Spleen (tissue), 7 donors: ENCODE measurements at regions not wholly inside any gene's neighbourhood (a gene's known extent, or its start where the extent isn't known, plus 50 kb on each side); places are given as distances from the start of the nearest gene placed in this dataset.

Source experiments
- CTCF ChIP-seq, 11 experiments: fragments of 200-600 bp in 7 of 11; fragments of 450-650 bp in 4 of 11; sonication (generic) in 4 of 11; IDR thresholded peaks in 8 of 11; conservative IDR thresholded peaks in 3 of 11; 1 replicate in 7 of 11; 2 replicates in 4 of 11; pipeline versions ENCODE4 v1.4.0 to v1.8.0; 2016 to 2021; ENCODE audit warnings: antibody characterized with exemption in 11 of 11, inconsistent platforms in 4 of 11, mild to moderate bottlenecking in 1 of 11
- POLR2A ChIP-seq, 3 donors: fragments of 450-650 bp; IDR thresholded peaks; one replicate each; pipeline ENCODE4 v1.5.1; 2017; ENCODE audit warnings: antibody characterized with exemption in 3 of 3, mild to moderate bottlenecking in 1 of 3
- donor health status: DM: no; HTN: no; CAD: no; lungs with moderate emphysema.
- donor health status: DM: no; HTN: no; CAD: no.
- donor health status: DM: no; HTN: no; CAD: no.

DNA sequence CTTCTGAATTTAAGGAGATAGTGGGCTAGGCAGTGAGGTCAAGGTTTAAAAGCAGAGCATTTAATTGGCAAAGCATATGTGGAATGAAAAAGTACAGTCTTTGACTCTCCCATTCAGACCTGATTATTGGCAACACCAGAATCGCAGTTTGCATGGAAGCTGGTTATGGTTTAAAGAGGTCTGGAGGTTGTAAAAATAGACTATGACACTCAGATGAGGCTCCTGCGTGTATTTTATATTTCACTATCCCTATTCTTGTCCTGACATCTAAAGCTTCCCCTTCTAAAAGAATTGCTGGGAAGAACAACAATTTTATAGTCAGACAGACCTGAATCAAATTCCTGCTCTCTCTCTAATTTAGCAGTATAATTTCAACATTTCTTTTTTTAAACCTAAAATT is 302.9 kb downstream of the PCDH7 start:
- TF ChIP-seq POLR2A (IDR thresholded peaks at IDR 0.05) (no peak), CTCF (IDR thresholded peaks at IDR 0.05 in 8 of 11, conservative IDR thresholded peaks at IDR 0.05 in 3 of 11) (no peak)
